Peyer's patch (tissue), 4 donors: ENCODE measurements at regions not wholly inside any gene's neighbourhood (a gene's known extent, or its start where the extent isn't known, plus 50 kb on each side); places are given as distances from the start of the nearest gene placed in this dataset.

Experiments
- DNase-seq, 3 donors: peaks; one replicate each; pipeline ENCODE4 v3.0.0-alpha.2; 2017 to 2019
- H3K27ac ChIP-seq, 4 donors: fragments of 200-600 bp; sonication (generic); one replicate each; pipeline ENCODE4 v1.5.1; 2016 to 2019
- H3K27me3 ChIP-seq, 2 donors: fragments of 200-600 bp; sonication (generic); one replicate each; pipeline ENCODE4 v1.5.1; 2019
- H3K36me3 ChIP-seq, 3 donors: fragments of 200-600 bp; sonication (generic); one replicate each; pipeline ENCODE4 v1.5.1; 2016 to 2019
- H3K4me1 ChIP-seq, 4 donors: fragments of 200-600 bp; sonication (generic); one replicate each; pipeline ENCODE4 v1.5.1; 2016 to 2019
- H3K4me3 ChIP-seq, 4 donors: fragments of 200-600 bp; sonication (generic); 1 replicate in 3 of 4; 2 replicates in 1 of 4; pipeline ENCODE4 v1.5.1; 2016 to 2019; ENCODE audit warnings: mild to moderate bottlenecking in 1 of 4
- H3K9me3 ChIP-seq, 4 donors: fragments of 200-600 bp; sonication (generic); one replicate each; pipeline ENCODE4 v1.5.1; 2016 to 2019; ENCODE audit warnings: mild to moderate bottlenecking in 1 of 4
- POLR2A ChIP-seq, 2 donors: fragments of 450-650 bp; IDR thresholded peaks; one replicate each; pipeline ENCODE4 v1.5.1; 2017; ENCODE audit warnings: antibody characterized with exemption in 2 of 2, mild to moderate bottlenecking in 2 of 2, moderate library complexity in 2 of 2
- TF ChIP-seq, protein P1 (sequence below), 6 experiments: fragments of 450-650 bp in 4 of 6; fragments of 200-600 bp in 2 of 6; sonication (generic) in 1 of 6; IDR thresholded peaks; one replicate each; pipeline ENCODE4 v1.5.1; 2017 to 2019; ENCODE audit warnings: antibody characterized with exemption in 6 of 6, mild to moderate bottlenecking in 3 of 6, moderate library complexity in 1 of 6

DNA sequence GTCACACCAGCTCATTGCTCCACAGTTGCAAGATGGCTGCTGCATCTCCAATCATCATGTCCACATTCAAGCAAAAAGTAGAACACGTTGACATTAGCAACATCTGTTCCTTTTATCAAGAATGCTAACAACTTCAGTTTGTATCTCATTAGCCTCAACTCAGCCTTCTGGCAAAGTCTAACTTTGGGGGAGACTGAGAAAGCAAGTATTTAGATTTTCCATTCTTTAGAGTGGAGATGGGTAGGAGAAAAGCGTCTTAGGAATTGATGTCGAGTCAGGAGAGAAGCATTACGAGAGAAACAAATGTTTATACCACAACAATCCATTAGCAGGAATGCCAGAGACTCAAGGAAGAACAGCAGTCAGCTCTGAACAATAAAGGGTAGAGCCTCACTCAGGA is 446.3 kb downstream of the ENC1 start:
- H3K4me1 ChIP-seq: no peaks in the 10 kb centered on the region
- H3K36me3 ChIP-seq: no peaks in the 10 kb centered on the region
- no peak overlapping the region for H3K27ac ChIP-seq
- no peaks in the 10 kb centered on the region for H3K27me3 ChIP-seq
- DNase-seq: no peak
- TF ChIP-seq, protein P1, sequence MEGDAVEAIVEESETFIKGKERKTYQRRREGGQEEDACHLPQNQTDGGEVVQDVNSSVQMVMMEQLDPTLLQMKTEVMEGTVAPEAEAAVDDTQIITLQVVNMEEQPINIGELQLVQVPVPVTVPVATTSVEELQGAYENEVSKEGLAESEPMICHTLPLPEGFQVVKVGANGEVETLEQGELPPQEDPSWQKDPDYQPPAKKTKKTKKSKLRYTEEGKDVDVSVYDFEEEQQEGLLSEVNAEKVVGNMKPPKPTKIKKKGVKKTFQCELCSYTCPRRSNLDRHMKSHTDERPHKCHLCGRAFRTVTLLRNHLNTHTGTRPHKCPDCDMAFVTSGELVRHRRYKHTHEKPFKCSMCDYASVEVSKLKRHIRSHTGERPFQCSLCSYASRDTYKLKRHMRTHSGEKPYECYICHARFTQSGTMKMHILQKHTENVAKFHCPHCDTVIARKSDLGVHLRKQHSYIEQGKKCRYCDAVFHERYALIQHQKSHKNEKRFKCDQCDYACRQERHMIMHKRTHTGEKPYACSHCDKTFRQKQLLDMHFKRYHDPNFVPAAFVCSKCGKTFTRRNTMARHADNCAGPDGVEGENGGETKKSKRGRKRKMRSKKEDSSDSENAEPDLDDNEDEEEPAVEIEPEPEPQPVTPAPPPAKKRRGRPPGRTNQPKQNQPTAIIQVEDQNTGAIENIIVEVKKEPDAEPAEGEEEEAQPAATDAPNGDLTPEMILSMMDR (IDR thresholded peaks at IDR 0.05): no peak
- TF ChIP-seq POLR2A (IDR thresholded peaks at IDR 0.05): no peak
- H3K9me3 ChIP-seq: no peaks in the 10 kb centered on the region
- no peak overlapping the region for H3K4me3 ChIP-seq

DNA sequence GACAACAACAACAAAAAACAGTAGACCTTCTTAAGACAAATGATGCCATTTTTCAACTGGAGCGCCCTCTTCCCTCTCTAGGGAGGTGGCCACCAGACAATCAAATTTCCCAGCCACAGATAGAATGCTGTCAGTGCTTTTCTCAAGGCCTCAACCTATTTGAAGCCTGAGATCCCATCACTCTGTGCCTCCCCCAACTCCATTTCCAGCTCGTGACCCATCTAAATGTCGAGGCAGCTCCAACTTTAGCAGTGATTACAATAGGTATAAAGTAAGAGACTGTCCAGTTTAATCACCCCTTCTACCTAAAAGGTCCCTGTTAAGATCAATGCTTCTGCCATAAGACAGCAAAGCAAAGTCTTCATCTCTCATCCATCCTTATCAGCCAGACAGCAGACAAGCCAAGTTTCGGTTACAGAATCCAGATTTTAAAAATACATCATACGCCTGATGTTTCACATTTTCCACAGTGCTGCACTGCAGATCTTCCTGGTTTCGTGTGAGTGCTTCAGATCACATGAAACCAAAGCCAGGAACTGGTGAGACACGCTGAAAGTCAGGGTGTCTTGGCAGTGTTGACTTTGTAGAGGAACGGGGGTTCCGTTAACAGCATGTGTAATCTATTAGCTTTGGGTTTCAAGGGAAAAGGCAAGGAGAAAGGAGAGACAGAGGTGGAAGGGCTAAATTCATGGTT is 447.8 kb downstream of the ENC1 start:
- H3K27ac ChIP-seq: no peak overlapping the region
- no peaks in the 10 kb centered on the region for H3K4me1 ChIP-seq
- H3K36me3 ChIP-seq: no peaks in the 10 kb centered on the region
- H3K9me3 ChIP-seq: no peaks in the 10 kb centered on the region
- TF ChIP-seq, protein P1 (IDR thresholded peaks at IDR 0.05): no peak
- no peak for TF ChIP-seq POLR2A (IDR thresholded peaks at IDR 0.05)
- no peak overlapping the region for H3K4me3 ChIP-seq
- H3K27me3 ChIP-seq: no peaks in the 10 kb centered on the region
- DNase-seq: no peak

DNA sequence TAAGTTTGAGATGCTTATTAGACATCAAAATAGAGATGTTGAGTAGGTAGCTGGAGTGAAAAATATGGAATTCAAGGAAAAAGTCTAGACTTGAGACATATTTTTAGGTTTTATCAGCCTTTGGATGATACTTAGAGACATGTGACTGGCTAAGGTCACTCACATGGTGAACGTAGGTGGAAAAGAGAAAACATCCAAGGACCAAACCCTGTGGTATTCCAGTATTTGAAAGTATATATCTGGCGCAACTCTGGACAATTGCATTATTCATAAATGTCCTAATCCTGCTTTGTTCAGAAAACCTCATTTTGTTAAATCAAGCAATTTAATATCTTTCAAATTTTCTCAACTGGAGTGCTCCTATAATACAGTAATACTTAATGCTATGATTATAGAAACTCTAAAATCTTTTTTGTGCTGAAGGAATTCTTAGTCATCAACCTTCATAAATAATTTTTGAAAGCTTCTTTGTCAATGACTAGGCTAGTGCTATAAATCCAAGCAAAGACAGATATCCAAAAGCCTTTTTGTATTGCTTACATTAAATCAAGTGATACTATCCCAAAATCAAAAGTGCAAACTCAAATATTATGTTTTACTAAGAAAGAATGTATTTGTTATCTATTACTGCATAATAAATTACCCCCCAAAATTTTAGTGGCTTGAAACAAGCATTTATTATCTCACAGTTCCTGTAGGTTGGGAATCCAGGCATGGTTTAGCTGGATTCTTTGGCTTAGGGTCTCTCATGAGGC is 452.0 kb downstream of the ENC1 start:
- Histone ChIP-seq H3K4me3 (no peak overlapping the region), H3K9me3 (no peaks in the 10 kb centered on the region), H3K4me1 (no peaks in the 10 kb centered on the region), H3K27ac (no peak overlapping the region), H3K27me3 (no peaks in the 10 kb centered on the region), H3K36me3 (no peaks in the 10 kb centered on the region)
- no peak for DNase-seq
- TF ChIP-seq, protein P1 (IDR thresholded peaks at IDR 0.05): no peak
- no peak for TF ChIP-seq POLR2A (IDR thresholded peaks at IDR 0.05)

DNA sequence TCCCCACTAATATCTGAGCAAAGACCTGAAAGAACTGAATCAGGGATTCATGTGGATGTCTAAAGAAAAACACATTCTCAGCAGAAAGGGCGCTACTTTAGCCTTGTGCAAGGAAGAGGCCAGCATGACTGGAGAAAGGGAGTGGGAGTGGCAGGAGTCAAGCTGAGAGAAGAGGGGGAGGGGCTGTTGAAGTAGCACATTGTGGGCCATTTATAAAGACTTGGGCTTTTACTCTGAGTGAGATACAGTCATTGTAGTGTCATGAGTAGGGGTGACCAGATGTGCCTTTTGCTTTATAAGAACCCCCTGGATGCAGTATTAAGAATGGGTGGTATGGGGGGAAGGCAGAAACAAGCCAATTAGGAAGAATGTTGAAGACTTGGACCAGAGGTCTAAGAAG is 452.8 kb downstream of the ENC1 start:
- Histone ChIP-seq H3K9me3 (no peaks in the 10 kb centered on the region), H3K4me1 (no peaks in the 10 kb centered on the region), H3K36me3 (no peaks in the 10 kb centered on the region), H3K4me3 (no peak overlapping the region), H3K27ac (no peak overlapping the region), H3K27me3 (no peaks in the 10 kb centered on the region)
- no peak for DNase-seq
- TF ChIP-seq, protein P1 (IDR thresholded peaks at IDR 0.05): no peak
- TF ChIP-seq POLR2A (IDR thresholded peaks at IDR 0.05): no peak

DNA sequence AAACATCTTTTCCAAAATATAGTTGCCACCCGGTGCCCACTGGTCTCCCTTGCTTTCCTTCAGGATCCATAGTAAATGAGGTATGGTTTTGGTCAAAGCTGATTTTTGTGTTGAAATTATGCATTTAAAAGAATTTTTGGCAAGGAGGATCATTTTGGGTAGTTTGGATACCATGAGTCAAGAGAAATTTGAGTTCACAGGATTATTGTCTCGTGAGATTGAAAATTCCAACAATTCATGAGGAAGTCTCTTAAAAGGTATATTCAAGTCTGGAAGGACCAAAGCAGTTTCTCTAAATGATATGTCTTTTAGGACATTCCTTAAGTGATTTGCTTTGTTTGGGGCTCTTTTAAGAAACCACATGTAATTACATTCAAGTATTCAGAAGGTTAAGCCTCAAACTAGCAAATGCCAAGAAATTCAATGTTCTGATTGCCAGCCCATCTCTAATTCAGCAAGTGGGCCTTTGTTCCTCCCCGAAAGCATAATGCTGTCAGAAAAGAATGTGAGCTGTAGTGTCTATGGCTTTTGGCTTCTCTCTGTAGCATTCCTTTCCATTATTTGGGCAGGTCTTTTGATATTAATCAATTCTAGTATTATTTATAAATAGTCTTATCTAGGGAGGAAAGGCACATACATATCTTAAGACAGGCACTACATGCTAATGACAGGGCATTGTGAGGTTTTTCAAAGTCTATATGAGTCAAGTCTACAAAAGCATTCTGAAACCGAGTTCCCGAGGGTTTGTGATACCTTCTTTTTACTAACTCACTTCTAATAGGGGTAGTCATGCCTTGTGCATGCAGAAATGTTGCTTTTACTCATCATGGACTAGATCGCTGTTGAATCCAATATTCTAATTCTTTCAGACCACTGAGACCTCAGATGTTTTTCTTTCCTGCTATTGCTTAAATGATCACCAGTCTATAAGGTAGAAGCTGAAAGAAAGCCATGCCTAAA is 453.9 kb downstream of the ENC1 start:
- no peak overlapping the region for H3K4me3 ChIP-seq
- no peak overlapping the region for H3K27ac ChIP-seq
- DNase-seq: no peak
- TF ChIP-seq POLR2A (IDR thresholded peaks at IDR 0.05): no peak
- TF ChIP-seq, protein P1 (IDR thresholded peaks at IDR 0.05): no peak
- H3K27me3 ChIP-seq: no peaks in the 10 kb centered on the region
- no peaks in the 10 kb centered on the region for H3K9me3 ChIP-seq
- H3K36me3 ChIP-seq: no peaks in the 10 kb centered on the region
- no peaks in the 10 kb centered on the region for H3K4me1 ChIP-seq
